ENCODE measurements at regions not wholly inside any gene's neighbourhood (a gene's known extent, or its start where the extent isn't known, plus 50 kb on each side); places are given as distances from the start of the nearest gene placed in this dataset.

DNA sequence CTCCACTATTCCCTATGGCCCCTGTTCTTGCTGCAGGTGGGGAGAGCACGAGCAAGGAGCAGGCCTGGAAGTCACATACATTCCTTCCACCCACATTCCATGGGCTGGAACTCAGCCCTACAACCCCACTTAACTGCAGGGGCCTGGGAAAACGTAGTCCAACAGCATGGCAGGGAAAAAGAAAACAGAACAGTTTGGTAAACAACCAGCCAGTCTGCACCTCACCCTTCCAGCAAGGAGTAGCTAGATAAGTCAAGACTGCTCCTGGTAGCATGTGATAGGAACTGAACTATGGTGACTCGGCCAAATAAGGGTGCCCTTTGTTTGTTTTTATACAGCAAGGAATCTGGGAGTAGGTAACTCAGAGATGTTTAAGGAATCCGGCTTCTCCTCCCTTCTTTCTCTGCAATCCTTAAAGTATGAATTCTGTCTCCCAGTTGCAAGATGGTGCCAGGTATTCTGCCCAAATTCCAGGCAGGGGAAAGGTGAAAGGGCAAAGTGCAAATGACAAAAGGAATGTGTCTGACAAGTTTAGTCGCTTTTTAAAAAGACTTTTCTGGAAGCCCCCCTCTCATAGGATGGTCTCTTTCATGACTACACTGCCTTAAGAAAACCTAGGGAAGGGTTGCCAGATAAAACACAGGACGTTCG, 311.7 kb upstream of the NEBL start:
- TF ChIP-seq TAF1 (IDR thresholded peaks at IDR 0.05; ENCODE audit: low read depth, low read length) (no peak), POLR2A (IDR thresholded peaks at IDR 0.05; ENCODE audit: low read depth, low read length) (no peak)

Data from GM12891 (cell line).